ENCODE measurements at regions not wholly inside any gene's neighbourhood (a gene's known extent, or its start where the extent isn't known, plus 50 kb on each side); places are given as distances from the start of the nearest gene placed in this dataset.

- TF ChIP-seq, protein P1, sequence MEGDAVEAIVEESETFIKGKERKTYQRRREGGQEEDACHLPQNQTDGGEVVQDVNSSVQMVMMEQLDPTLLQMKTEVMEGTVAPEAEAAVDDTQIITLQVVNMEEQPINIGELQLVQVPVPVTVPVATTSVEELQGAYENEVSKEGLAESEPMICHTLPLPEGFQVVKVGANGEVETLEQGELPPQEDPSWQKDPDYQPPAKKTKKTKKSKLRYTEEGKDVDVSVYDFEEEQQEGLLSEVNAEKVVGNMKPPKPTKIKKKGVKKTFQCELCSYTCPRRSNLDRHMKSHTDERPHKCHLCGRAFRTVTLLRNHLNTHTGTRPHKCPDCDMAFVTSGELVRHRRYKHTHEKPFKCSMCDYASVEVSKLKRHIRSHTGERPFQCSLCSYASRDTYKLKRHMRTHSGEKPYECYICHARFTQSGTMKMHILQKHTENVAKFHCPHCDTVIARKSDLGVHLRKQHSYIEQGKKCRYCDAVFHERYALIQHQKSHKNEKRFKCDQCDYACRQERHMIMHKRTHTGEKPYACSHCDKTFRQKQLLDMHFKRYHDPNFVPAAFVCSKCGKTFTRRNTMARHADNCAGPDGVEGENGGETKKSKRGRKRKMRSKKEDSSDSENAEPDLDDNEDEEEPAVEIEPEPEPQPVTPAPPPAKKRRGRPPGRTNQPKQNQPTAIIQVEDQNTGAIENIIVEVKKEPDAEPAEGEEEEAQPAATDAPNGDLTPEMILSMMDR (IDR thresholded peaks at IDR 0.05): no peak
- TF ChIP-seq POLR2AphosphoS5 (IDR thresholded peaks at IDR 0.05; ENCODE audit: low read depth, low read length) (no peak), YY1 (IDR thresholded peaks at IDR 0.05; ENCODE audit: low read depth) (no peak), MXI1 (IDR thresholded peaks at IDR 0.05; ENCODE audit: low read depth, low read length) (no peak), RAD21 (IDR thresholded peaks at IDR 0.05; ENCODE audit: low read length) (no peak), TAF1 (IDR thresholded peaks at IDR 0.05; ENCODE audit: borderline replicate concordance, low read depth, low read length) (no peak), FOSL2 (IDR thresholded peaks at IDR 0.05; ENCODE audit: borderline replicate concordance, low read depth) (no peak), EP300 (IDR thresholded peaks at IDR 0.05; ENCODE audit: borderline replicate concordance in 1 of 2, low read depth in 1 of 2, low read length in 1 of 2) (no peak), RCOR1 (IDR thresholded peaks at IDR 0.05; ENCODE audit: low read length) (no peak), NFIC (IDR thresholded peaks at IDR 0.05; ENCODE audit: borderline replicate concordance) (no peak), NRF1 (IDR thresholded peaks at IDR 0.05; ENCODE audit: low read depth, low read length) (no peak), SIN3A (IDR thresholded peaks at IDR 0.05; ENCODE audit: borderline replicate concordance, low read depth, low read length) (no peak), TEAD4 (IDR thresholded peaks at IDR 0.05; ENCODE audit: borderline replicate concordance, insufficient read depth) (no peak)
These were observed 157.2 kb downstream of the CD83 start for GRCh38 chr6:14274546-14275492.

All from SK-N-SH (cell line).